Endothelial cell of umbilical vein (primary cell): ENCODE measurements at regions not wholly inside any gene's neighbourhood (a gene's known extent, or its start where the extent isn't known, plus 50 kb on each side); places are given as distances from the start of the nearest gene placed in this dataset.

Source experiments
- EZH2 ChIP-seq: IDR thresholded peaks from 2 replicates; pipeline ENCODE4 v1.6.1; 2012; ENCODE audit warnings: borderline replicate concordance, low read depth, mild to moderate bottlenecking, moderate library complexity, low read length, inconsistent platforms; ENCODE audit not compliant: severe bottlenecking
- FOS ChIP-seq: IDR thresholded peaks from 2 replicates; pipeline ENCODE4 v1.6.1; 2011; ENCODE audit warnings: mild to moderate bottlenecking, low read length, moderate library complexity, borderline replicate concordance; ENCODE audit not compliant: insufficient read depth
- GATA2 ChIP-seq: IDR thresholded peaks from 2 replicates; pipeline ENCODE4 v1.7.0; 2011; ENCODE audit warnings: low read depth, mild to moderate bottlenecking, moderate library complexity, mixed read lengths, low read length; ENCODE audit not compliant: insufficient read length, insufficient read depth
- JUN ChIP-seq: IDR thresholded peaks from 2 replicates; pipeline ENCODE4 v1.6.1; 2011; ENCODE audit warnings: borderline replicate concordance, low read depth; ENCODE audit not compliant: insufficient read length, insufficient read depth
- MYC ChIP-seq: IDR thresholded peaks from one replicate; pipeline ENCODE4 v1.6.1; 2011; ENCODE audit warnings: mild to moderate bottlenecking, low read depth, low read length
- POLR2A ChIP-seq: IDR thresholded peaks from 2 replicates; pipeline ENCODE4 v1.6.1; 2012; ENCODE audit warnings: low read depth, mild to moderate bottlenecking, control low read depth, low read length
- POLR2AphosphoS5 ChIP-seq: IDR thresholded peaks from 2 replicates; pipeline ENCODE4 v1.6.1; 2012; ENCODE audit warnings: low read depth, mild to moderate bottlenecking, control low read depth, low read length, moderate library complexity; ENCODE audit not compliant: insufficient read depth
- TF ChIP-seq, protein P1 (sequence below), 2 donors: IDR thresholded peaks; 1 replicate in 1 of 2; 2 replicates in 1 of 2; pipeline ENCODE4 v1.5.1; 2011; ENCODE audit warnings: low read length in 2 of 2, mild to moderate bottlenecking in 2 of 2, moderate library complexity in 2 of 2, control low read depth in 1 of 2, inconsistent platforms in 1 of 2, low read depth in 1 of 2; ENCODE audit not compliant: insufficient read depth in 1 of 2; ENCODE audit errors: extremely low read depth in 1 of 2
- TF ChIP-seq, protein P2 (sequence below): IDR thresholded peaks from 2 replicates; pipeline ENCODE4 v1.6.1; 2011; ENCODE audit not compliant: insufficient read depth, insufficient read length

DNA sequence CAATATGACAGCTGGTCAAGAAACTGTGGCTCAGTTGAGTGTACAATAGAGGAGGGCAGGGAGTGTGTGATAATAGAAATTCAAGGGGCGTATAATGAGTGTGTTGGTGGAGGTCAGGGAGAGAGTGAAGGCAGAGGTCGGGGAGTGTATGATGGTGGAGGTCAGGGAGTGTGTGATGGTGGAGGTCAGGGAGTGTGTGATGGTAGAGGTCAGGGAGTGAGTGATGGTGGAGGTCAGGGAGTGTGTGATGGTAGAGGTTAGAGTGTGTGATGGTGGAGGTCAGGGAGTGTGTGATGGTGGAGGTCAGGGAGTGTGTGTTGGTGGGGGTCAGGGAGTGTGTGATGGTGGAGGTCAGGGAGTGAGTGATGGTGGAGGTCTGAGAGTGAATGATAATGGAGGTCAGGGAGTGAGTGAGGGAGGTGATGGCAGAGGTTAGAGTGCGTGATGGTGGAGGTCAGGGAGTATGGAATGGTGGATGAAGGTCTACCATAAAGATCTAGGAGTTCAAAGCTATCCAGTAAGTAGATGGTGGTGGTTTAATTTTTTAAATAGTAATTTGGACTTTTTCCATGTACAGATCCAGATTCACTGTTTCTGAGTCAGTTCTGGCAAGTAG, 57.7 kb upstream of the TNS3 start:
- TF ChIP-seq POLR2AphosphoS5 (no peak), EZH2 (no peak), MYC (no peak), FOS (no peak), POLR2A (no peak), GATA2 (no peak), JUN (no peak)
- TF ChIP-seq, protein P1, sequence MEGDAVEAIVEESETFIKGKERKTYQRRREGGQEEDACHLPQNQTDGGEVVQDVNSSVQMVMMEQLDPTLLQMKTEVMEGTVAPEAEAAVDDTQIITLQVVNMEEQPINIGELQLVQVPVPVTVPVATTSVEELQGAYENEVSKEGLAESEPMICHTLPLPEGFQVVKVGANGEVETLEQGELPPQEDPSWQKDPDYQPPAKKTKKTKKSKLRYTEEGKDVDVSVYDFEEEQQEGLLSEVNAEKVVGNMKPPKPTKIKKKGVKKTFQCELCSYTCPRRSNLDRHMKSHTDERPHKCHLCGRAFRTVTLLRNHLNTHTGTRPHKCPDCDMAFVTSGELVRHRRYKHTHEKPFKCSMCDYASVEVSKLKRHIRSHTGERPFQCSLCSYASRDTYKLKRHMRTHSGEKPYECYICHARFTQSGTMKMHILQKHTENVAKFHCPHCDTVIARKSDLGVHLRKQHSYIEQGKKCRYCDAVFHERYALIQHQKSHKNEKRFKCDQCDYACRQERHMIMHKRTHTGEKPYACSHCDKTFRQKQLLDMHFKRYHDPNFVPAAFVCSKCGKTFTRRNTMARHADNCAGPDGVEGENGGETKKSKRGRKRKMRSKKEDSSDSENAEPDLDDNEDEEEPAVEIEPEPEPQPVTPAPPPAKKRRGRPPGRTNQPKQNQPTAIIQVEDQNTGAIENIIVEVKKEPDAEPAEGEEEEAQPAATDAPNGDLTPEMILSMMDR (IDR thresholded peaks at IDR 0.05; ENCODE audit: extremely low read depth in 1 of 2, insufficient read depth in 1 of 2, low read depth in 1 of 2, low read length in 2 of 2): no peak
- TF ChIP-seq, protein P2, sequence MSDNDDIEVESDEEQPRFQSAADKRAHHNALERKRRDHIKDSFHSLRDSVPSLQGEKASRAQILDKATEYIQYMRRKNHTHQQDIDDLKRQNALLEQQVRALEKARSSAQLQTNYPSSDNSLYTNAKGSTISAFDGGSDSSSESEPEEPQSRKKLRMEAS: no peak
